Cardiac fibroblast (primary cell): ENCODE measurements at regions not wholly inside any gene's neighbourhood (a gene's known extent, or its start where the extent isn't known, plus 50 kb on each side); places are given as distances from the start of the nearest gene placed in this dataset.

Experiments
- DNase-seq, 2 donors: peaks; one replicate each; pipeline versions ENCODE4 v3.0.0 to v3.0.0-alpha.2; 2010; ENCODE audit warnings: low read depth in 2 of 2
- H3K4me3 ChIP-seq, 2 donors: replicated peaks in 1 of 2; 1 replicate in 1 of 2; 2 replicates in 1 of 2; pipeline ENCODE4 v1.5.1; 2011; ENCODE audit warnings: low read depth in 2 of 2, low read length in 2 of 2, mild to moderate bottlenecking in 2 of 2, moderate library complexity in 1 of 2
- CTCF ChIP-seq: IDR thresholded peaks from one replicate; pipeline ENCODE4 v1.5.1; 2011; ENCODE audit warnings: low read depth, mild to moderate bottlenecking, low read length, inconsistent platforms

DNA sequence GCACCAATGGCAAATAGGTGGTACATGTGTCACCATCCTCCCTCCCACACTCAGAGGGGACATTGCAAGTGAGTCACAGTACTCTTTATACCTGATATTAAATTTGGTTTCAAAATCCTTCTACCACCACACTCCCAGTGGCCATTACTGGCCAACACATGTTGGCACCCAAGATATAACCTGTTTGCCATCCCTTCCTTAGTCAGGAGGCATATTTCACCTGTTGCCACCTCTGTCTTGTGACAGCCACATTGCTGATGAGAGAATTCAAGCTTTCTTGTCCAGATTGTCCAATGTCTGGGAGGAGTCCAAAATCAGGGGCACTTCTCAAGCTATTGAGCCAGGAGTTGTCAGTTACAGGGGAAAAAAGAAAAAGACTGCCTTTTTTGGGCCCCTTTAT, 80.2 kb upstream of the WWC1 start:
- no peak overlapping the region for H3K4me3 ChIP-seq
- no peak for TF ChIP-seq CTCF
- DNase-seq, result no peak

GRCh38 chr5:168211936-168212335, 79.5 kb upstream of the WWC1 start:
- DNase-seq, result no peak
- H3K4me3 ChIP-seq, result no peak overlapping the region
- TF ChIP-seq CTCF, result no peak

DNA sequence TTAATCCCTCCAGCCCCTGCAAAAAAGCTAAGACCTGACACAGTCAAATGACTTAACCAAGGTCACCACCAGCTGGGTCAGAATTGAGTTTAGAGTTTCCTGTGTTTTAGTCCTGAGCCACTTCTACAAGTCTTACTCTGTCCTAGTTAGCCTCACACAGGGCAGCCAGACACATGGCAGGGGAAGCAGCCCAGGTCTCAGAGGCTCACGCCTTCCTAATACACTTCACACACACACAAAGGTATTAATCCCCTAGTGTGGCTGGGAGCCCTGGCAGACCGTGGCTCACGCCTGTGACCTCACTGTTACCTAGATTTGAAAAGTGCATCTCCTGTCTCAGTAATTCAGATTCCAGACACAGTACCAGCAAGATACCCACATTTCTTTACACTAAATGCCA, 77.4 kb upstream of the WWC1 start:
- TF ChIP-seq CTCF, result no peak
- DNase-seq, result no peak
- no peak overlapping the region for H3K4me3 ChIP-seq

- no peak for TF ChIP-seq CTCF
- no peak overlapping the region for H3K4me3 ChIP-seq
- no peak for DNase-seq
These were observed 76.6 kb upstream of the WWC1 start for GRCh38 chr5:168214886-168215285.

DNA sequence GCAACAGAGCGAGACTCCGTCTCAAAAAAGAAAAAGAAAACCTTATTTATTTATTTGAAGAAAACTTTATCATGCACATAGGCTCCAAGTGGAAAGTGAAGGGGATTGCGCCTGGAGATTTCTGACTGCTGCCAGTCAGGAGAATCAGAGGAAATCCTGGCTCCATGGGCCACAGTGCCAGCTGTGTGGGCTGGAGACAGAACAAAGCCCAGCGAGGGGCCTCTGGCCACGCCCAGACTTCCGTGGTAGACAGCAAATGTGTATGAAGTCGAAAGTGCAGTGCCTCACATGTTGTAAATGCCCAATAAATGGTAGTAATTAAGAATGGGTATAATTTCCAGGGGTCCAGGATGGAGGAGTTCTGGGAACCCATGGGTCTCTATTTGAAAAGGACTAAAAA, 75.8 kb upstream of the WWC1 start:
- no peak for TF ChIP-seq CTCF
- H3K4me3 ChIP-seq, result no peak overlapping the region
- no peak for DNase-seq

GRCh38 chr5:168216989-168217388, 74.5 kb upstream of the WWC1 start:
- TF ChIP-seq CTCF, result no peak
- H3K4me3 ChIP-seq, result no peak overlapping the region
- DNase-seq, result no peak

GRCh38 chr5:168217497-168217896, 73.9 kb upstream of the WWC1 start:
- DNase-seq, result no peak
- no peak for TF ChIP-seq CTCF
- H3K4me3 ChIP-seq, result no peak overlapping the region
